GM21515 (cell line): ENCODE measurements at regions not wholly inside any gene's neighbourhood (a gene's known extent, or its start where the extent isn't known, plus 50 kb on each side); places are given as distances from the start of the nearest gene placed in this dataset.

Source experiments
- ATAC-seq: cut with Tn5 transposase; IDR thresholded peaks from one replicate; pipeline ENCODE4 v1.9.1; 2021; ENCODE audit not compliant: unreplicated experiment

DNA sequence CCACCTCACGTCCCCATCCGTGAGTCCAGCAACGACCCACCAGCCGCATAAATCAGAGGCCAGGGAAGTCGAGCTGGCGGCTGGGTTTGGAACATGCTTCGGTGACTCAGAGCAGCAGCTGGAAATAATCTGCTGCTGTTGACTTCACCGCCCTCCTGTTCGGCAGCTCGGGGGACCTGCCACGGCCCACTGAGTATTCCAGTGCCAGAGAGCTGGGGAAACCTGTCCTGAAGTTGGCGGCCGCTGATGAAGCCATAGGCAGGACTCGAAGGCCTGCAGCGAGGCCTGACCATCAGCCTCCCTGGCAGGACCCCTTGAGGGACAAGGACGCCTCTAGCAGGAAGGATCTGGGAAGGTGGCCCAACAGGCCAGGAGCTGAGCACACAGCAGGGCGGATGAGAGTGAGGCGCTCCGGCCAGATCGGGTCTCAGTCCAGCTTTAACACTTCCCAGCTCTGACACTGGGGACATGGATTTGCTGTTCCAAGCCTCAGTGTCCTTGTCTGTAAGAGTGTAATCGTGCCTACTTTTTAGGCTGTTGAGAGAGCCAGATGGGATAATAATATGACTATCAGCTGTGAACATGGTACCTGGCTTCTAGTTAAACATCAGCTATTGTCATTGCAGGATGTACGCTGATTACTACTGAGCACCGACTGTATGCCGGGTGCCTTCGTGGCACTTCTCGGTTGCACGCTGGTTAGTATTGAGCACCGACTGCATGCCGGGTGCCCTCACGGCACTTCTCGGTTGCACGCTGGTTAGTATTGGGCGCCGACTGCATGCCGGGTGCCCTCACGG, 50.4 kb upstream of the CIBAR2 start:
- no peak for ATAC-seq

GRCh38 chr16:85163278-85164112, 51.2 kb upstream of the CIBAR2 start:
- ATAC-seq, result no peak

GRCh38 chr16:85164431-85164830, 52.2 kb upstream of the CIBAR2 start:
- no peak for ATAC-seq

- ATAC-seq, result no peak
Observed at GRCh38 chr16:85164838-85165516, 52.7 kb upstream of the CIBAR2 start.

DNA sequence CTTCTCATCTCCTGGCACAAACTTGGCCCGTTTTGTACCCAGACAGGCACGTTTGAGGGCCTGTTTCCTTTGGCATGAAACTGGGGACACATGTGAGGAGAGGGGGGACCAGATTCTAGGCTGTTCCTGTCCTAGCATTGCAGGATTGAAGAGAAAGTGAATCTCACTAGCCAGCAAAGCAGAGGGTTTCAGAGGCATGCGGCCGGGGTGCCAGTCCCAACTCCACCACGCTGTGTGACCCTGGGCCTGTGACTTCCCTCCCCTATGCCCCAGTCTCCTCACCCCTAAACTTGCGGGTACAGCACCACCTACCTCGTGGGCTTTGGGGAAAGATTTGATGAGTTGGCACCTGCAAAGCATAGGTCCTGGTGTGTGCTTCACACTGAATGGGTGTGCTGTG, 53.5 kb upstream of the CIBAR2 start:
- ATAC-seq, result no peak

DNA sequence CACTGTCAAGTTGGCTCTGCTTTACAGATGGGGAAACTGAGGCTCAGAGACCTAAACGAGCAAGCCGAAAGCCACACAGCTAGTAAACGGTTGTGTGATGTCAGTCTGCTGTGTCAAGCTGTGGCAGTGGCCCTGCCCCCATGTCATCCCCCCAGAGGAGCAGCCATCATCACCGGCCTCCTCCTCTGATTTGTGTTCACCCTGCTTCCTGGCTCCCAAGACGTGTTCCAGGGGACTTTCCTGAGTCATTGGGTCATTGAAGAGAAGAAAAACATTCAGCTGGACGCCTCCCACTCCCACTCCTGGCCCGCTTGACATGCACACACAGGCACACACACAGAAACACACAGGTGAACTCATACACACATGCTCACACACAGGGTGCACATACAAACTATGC, 54.0 kb upstream of the CIBAR2 start:
- no peak for ATAC-seq

DNA sequence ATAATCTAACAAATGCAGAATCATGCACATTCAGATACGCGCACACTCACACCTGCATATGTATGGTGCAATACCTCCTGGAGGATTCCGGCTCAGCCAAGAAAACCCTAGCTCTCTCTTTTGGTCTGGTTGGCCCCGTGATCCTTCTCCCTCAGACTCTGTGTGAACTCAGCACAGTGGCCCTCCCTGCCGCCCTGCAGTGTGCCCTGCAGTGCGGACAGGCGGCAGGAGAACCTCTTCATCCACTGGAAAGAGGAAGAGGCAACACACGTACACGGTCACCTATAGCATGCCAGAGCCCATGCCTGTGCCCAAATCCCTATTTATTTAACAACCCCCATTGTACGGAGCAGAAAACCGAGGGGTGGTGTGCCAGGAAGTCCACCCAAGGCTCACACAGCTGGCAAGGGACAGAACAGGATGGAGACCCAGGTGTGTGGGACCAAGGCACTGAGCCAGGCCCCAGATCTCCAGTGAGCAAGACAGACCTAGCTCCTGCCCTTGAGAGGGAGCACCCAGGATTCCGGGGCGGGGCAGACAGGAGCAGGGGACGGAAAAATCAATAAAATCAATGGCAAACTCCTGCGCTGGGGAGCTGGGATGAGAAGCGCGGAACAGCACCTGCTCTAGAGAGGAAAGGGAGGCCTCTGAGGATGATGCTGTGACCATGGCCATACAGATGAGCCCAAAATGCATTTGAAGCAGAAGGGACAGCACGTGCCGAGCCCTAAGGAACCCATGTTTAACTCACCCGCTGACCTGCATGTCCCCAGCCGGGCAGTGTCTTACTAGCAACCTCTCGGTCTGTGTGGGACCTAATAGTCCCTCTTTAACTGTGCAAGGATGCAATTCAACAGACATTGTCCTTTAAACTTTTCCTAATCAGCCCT, 54.7 kb upstream of the CIBAR2 start:
- ATAC-seq, result no peak

DNA sequence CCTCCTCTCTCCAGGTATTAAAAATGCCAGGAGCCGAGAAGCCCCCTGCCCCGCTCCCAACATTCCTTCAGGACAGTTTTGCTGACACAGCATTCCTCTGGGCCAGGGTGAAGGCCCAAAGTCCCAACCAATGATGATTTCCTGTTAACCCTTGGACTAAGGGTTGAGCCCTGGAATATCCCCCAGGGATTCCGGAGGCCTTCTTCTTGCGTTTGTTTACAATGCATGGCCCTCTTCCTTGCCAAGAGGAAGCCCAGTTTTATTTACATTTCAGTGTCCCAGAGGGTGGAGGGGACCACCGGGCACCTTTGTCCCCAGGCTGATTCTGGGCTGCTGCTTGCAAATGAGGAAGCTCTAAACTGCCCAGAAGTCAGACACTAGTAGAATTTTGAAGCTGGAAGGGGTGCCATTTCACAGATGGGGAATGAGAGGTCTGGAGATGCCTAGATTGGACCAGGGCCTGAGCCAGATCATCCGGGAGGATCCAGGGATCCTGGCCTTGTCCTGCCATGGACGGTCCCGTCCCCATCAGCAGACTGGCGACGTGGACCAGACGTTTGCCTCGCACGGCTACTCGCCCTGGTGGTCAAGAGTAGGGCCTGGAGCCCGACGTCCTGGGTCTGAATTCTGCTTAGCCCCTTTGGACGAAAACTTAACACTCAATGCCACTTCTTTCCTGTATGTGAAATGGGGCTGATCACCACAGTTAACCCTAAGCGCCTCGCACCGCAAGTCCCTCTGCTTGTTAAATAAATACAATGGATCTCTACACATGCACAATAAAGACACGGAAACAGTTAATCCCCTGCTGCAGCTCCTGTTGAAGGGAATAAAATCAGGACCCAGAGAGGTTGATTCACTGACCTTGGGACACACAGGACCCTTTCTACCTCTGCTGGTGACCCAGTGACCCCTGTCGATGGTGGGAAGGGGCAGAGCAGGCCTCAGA, 55.6 kb upstream of the CIBAR2 start:
- no peak for ATAC-seq

GRCh38 chr16:85168732-85169256, 56.5 kb upstream of the CIBAR2 start:
- no peak for ATAC-seq

DNA sequence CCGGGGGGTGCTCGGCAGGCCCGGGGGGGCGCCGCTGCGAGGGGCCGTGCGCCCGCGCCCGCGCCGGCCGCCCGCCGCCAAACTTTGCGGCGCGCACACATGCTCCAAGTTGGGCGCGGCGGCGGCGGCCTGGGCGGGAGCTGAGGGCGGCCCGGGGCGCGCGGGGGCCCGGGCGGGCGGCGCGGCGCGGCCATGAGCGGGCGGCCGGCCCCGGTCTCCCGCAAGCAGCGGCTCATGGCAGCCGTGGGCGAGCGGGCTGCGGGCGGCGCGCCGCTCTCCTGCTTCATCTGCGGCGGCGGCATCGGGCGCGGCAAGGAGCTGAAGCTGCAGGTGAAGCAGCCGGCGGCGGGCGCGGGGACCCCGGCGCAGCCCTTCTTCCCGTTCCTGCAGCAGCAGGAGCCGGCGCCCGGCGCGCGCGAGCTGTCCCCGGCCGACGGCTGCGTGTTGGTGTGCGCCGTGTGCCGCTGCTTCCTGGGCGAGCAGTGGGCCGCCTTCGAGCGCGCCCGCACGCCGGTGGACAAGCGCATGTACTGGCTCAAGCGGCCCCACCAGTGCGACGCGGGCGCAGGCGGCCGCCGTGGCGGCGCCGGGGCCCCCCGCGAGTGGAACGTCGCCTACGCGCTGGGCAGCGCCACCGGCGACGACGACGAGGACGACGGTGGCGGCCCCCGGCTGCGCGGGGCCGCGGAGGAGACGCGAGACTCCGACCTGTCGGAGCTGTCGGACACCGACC, 57.2 kb upstream of the CIBAR2 start:
- ATAC-seq, result no peak

- ATAC-seq, result no peak
Observed at GRCh38 chr16:85170066-85170491, 57.8 kb upstream of the CIBAR2 start.

DNA sequence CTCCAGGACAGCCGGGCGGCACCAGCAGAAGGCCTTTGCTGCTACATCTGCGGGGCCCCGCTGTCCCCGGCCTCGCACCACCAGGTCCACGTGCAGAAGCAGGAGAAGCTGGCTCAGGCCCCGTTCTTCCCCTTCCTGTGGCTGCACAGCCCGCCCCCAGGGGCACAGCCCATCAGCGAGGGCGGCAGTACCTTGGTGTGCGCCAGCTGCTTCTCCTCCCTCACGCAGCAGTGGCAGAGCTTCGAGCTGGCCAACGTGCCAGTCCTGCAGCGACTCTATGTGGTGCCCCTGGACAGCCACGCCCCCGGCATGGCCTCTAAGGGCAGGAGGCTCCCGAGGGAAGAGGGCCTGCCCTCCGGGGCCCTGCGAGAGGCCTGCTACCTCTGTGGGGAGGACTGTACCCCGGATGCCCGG, 58.3 kb upstream of the CIBAR2 start:
- no peak for ATAC-seq

DNA sequence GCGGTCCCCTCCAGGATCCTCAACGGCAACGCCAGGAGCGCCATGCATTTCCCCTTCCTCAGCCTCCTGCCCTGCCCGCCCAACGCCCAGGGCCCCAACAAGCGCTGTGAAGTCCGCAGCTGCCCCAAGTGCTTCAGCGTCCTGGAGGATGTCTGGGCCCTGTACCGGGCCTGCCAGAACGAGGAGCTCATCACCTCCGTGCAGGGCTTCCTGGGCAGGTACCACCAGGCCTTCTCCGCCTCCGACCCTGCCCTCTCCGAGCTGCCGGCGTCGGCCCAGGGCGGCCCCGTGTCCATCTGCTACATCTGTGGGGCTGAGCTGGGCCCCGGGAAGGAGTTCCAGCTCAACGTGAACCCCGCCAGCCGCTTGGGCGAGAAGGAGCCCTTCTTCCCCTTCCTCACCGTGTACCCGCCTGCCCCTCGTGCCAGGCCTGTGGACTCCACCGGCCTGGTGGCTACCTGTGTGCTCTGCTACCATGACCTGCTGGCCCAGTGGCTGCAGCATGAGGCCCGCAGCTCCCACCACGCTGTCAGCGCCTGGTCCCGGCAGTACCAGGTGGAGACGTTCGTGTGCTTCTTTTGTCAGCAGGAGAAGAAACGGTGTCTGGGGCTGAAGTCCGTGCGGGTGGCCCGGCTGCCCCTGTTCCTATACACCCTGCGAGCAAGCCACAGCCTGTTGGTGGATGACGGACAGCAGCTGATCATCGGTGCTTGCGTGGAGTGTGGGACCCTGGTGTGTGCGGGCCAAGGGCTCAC, 58.9 kb upstream of the CIBAR2 start:
- no peak for ATAC-seq

DNA sequence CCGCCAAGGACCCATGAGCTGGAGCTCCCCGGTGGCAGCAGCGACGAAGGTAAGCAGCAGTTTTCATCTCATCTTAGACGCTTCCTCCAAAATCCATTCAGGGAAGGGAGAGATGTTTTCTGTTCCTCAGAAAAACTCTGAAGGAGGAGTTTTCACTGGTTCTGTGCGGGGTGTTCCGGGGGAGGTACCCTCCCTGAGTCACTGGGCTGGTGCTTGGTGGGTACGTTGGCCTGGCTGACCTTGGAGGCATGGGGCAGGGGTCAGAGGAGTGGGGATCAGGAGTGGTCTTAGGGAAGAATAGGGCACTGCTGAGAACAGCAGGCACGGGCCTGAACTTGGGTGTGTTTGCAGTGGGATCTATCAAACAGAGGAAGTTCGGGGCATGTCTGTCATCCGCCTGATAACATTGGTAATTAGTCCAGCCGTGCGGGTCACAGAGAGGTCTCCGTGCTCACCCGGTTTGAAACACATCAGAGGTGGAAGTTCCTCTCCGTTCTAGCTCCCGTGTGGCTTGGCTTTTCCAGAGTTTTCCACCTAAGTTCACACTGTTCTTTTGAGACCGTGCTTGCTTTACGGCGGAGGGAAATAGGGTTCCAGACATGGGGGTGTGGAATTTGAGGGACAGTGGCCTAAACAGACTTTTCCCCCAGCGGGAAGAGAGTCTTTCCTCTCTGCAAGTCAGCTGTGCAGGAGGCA, 59.6 kb upstream of the CIBAR2 start:
- ATAC-seq, result no peak

DNA sequence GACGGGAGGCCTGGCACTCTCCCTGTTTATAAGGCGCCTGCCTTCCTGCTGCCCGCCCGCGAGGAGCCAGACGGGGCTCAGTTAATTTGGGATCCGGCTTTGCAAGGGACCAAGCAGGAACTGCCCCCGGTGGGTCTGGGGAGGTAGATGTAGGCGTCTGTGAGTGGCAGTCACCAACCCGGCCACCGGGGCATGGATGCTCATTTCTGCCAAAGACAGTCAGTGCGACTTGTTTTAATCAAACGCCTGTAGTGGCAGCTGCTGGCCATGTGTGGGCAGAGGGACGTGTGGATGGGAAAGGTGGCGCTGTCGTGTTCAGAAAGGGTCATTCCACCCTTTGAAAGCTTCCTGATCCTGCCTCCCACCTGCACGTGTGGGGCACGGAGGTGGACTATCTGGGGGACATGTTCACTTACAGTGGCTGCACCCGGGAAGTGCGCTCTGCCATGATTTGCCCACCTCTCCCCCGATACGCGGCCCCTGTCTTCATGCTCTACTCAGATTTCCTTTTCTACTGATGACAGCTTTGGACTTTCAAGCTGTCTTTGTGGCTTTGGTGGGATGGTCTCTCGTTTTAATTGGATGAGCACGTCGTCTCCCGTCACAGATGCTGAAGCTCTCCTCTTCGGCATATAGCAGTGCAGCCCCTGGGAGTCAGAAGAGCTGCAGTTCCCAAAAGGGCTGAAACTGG, 60.3 kb upstream of the CIBAR2 start:
- no peak for ATAC-seq

- ATAC-seq, result no peak
Observed at GRCh38 chr16:85173146-85173980, 61.1 kb upstream of the CIBAR2 start.
